ENCODE measurements at regions not wholly inside any gene's neighbourhood (a gene's known extent, or its start where the extent isn't known, plus 50 kb on each side); places are given as distances from the start of the nearest gene placed in this dataset.
"Not testable (repeated sequence)": the region's sequence is repeated elsewhere in the genome, so short reads cannot be mapped to it uniquely, and the experiment has no call there.

DNA sequence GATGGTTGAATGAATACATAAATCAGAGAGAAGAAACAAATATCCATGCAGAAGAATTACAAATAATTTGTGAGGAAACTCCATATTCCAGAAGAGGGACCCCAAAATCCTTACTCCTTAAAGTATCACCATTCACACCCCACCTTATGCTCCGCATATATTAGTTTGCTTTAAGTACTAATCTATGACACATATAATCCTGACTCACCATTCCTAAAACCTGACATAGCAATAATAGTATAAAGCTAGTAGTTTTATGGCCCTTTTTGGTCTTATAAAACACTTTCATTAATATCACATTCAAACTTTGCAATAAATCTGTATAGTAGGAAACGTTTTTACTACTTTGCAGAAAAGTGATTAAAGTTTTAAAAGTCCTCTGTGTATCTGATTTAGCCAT, 719.0 kb upstream of the SLC39A10 start:
- no peak for DNase-seq (ENCODE audit: low spot score)

DNA sequence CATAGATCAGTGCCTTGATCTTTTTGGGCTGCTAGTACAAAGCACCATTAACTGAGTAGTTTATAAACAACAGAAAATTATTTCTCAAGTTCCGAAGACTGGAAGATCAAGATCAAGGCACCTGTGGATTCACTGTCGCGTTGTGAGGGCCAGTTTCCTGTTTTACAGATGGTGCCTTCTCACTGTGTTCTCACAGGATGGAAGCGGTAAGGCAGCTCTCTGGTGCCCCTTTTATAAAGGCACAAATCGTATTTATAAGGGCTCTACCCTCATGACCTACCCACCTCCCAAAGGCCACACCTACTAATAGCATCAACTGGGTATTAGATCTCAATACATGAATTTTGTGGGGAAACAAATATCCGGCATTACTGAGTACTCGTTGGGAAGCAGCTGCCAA, 729.5 kb upstream of the SLC39A10 start:
- DNase-seq (ENCODE audit: low spot score), result no peak

DNA sequence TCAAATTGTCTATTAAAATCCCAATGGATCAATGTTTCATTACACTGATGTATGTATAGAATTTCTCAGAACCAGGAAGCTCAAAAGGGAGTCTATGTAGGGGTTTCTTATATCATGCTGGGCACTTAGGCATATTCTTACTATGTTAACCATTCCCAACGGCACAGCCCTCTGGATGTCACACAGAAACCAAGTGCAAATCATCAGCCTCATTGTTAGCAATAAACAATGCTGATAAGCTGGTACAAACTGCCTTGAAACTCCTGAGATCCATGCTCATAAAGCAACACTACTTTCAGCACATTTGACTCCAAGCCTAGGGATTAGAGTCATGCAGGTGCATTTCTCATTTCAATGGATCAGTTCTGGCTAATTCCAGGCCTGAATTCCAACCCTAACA, 730.2 kb upstream of the SLC39A10 start:
- no peak for DNase-seq (ENCODE audit: low spot score)

DNA sequence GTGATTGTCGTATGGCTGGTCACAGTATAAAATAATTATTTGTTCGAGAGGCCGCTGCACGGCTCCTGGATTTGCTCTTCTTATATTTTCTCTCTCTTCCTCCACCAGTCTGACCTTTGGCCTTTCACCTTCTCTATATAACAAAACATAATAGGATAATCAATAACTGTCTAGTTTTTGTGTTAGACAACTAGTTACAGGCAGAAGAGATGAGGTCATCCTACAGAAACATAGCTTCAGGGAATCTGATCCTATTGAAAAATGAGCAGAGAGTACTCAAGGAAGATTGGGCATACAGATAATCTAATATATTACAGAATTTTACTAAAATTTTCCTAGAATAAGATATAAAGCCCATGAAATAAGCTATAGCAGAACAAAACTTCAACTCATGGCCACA, 731.3 kb upstream of the SLC39A10 start:
- no peak for DNase-seq (ENCODE audit: low spot score)

DNA sequence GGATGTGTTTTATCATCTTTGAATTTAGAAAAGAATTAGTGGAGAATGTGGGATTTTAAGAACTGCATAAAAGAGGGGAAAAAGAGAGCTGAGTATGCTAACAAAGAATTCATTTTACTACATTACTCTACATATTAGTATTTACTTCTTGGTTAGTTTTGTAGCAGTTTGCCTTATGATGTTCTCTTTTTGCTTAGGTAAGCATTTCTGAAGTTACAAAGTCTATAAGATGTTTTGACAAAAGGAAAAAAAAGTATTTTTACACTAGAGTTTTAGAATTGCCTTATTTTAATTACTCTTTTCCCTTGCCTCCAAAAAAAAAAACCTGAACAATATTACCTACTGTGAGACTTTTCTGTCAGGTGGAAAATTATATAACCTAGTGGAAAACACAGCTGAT, 739.5 kb upstream of the SLC39A10 start:
- DNase-seq (ENCODE audit: low spot score), result no peak

DNA sequence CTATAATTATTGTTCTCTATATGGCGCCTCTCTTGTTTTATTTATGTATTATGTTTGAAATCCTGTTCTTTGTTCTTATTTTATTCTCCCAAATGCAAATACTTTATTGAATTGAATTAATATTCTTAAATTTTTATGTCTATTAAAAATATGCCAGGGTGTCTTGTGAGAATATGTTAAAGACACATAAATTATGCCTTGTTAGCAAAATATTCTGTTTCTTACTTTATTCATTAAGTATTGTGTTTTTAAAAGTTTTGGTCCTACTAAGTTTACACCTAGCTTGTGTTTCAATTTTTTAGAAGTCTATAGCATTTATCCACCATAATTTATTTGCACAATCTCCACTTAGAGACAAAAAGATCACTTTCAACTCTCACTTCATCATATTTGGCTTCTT, 741.5 kb upstream of the SLC39A10 start:
- DNase-seq (ENCODE audit: low spot score), result no peak

DNA sequence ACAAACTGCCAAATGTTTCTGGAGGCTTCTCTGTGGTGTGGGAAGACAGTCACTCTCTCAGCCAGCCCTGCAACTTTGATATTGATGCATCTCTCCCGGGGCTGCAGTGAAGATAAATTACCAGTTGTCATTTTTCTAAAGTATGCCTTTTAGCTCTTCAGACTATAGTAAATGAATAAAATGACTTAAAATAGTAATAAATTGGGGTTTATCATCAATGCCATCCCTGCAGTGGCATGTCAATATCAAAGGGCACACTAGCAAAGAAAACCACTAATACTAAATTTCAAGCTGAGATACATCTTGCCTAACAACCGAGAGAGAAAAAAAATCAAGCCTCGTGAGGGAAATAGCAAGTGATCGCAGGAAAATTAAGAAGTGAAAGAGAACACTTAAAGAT, 749.5 kb upstream of the SLC39A10 start:
- no peak for DNase-seq (ENCODE audit: low spot score)

DNA sequence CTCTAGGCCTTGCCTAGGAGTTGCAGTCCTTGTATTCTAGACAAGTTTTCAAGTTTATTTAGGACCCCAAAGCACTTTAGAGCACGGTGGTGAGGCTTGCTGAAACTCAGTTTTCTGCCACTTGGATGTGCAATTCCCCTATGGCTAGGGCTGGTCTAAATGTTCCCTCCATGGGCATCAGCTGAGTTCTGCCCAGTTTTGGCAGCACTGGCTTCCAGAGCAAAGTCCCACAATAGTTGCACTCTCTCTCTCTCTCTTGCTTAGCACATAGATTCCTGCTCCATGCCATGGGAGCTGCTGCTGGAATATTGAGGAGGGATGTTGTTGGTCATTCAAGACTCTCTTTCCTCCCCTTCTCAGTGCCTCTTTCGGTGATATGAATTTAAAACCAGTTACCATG, 760.2 kb upstream of the SLC39A10 start:
- DNase-seq (ENCODE audit: low spot score), result no peak

DNA sequence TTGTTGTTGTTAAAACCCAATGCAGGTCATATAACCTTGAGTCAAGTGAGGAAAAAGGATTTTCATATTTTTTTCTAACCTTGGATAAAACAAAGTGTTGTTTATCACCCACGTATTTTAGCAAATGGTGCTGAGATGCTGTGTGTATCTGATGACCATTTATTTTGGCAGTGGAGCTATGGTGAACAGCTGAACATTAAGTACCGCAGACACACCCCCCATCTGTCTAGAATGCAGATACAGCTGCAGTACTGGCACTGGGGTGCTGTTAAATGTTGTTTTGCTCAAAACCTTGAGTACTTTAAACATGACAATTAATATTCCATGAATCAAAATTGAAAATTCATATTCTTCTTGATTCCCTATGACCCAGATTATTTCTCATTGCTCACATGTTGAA, 773.3 kb upstream of the SLC39A10 start:
- no peak for DNase-seq (ENCODE audit: low spot score)

DNA sequence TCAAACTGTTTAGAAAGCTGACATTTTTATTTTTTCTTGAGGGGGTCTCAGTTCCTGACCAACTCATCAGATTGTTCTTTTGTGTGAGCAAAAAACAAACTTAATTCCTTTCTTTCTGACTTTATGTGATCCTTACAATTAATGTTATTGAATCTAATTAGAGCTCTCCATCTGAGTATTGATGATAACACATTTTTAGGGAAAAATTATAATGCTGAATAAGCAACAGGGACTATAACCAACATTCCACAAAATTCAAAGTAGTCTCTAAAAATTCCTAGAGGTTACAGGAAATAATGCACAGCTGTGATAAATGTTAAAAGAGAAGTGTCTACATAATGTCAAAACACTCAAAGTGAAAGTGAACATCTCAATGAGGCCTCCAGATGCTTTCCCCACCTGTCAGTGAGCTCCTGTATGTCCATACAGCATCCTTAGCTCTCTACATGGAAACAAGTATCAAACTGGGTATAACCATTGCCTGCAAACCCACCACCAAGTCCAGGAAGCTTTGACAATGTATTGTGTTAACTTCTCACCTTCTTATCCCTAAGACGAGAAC, 786.0 kb upstream of the SLC39A10 start:
- DNase-seq (ENCODE audit: low spot score), result no peak

DNA sequence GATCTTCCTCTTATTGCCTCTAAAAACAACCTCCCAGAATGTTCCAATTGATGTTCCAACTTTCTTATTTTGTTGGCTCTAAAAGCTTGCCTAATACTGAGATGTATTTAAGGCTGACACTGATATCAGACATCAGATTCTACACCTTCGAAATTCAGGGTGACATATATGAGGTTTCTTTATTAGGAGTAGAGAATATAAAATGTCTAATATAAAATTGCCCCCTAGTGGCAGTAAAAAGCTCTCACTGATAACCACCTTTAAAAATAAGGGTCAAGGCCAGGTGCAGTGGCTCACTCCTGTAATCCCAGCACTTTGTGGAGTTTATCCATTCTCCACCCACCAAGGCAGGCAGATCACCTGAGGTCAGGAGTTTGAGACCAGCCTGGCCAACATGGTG, 789.7 kb upstream of the SLC39A10 start:
- DNase-seq (ENCODE audit: low spot score), result peak; percentile 58

DNA sequence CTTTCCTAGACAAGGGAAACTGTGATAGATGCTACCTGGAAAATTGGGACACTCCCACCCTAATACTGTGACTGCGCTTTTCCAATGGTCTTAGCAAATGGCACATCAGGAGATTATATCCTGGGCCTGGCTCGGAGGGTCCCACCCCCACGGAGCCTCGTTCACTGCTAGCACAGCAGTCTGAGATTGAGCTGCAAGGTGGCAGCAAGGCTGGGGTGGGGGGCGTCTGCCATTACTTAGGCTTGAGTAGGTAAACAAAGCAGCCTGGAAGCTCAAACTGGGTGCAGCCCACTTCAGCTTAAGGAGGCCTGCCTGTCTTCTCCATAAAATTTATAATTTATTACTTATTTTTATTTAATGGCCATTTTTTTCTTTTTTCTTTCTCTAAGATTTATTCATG, 802.1 kb upstream of the SLC39A10 start:
- DNase-seq (ENCODE audit: low spot score), result no peak

DNA sequence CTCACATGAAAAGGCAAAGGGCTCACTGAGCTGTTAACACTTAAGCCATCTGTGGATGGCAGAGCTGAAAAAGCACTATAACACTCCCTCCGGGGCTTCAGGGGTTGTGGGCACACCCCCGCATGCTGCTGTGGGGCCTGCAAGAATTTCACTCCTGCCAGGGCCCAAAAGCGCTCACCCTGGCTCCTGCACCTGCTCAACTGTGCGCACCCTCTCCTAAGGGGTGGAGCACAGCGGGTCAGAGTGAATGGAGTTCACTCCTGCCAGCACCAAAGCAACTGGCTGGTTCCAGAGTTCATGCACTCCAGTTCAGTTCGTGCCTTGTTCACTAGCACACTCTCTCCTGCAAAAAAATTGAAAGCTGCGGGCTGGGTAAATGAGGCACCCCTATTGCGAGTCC, 814.2 kb upstream of the SLC39A10 start:
- DNase-seq (ENCODE audit: low spot score), result no peak

DNA sequence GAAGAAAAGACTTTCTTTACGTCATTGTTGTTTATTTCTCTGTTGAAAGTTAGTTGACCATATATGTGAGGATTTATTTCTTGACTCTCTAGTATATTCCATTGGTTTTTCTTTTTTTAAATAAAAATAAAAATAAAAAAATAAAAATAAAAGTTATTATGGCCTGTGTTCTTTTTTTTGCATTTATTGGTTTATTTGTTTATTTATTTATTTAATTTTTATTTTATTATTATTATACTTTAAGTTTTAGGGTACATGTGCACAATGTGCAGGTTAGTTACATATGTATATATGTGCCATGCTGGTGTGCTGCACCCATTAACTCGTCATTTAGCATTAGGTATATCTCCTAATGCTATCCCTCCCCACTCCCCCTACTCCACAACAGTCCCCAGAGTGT, 822.7 kb upstream of the SLC39A10 start:
- not testable (repeated sequence) for DNase-seq (ENCODE audit: low spot score)

DNA sequence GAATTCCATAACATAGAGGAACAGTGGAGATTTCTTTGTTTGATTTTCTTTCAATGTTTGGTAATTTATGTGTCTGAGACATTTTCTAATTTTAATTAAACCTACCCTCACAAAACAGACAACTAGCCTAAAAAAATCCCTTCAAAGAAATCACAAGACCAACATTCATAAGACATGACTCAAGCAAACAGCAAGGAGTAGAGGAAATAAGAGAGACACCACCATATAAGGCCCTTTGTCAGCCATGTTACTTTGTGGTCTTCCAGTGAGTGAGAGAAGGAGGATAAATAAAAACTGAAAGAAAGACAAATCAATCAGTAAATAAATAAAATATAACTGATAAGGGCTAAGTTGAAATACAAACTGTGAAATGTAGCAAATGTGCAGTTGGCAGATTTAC, 830.8 kb upstream of the SLC39A10 start:
- no peak for DNase-seq (ENCODE audit: low spot score)

DNA sequence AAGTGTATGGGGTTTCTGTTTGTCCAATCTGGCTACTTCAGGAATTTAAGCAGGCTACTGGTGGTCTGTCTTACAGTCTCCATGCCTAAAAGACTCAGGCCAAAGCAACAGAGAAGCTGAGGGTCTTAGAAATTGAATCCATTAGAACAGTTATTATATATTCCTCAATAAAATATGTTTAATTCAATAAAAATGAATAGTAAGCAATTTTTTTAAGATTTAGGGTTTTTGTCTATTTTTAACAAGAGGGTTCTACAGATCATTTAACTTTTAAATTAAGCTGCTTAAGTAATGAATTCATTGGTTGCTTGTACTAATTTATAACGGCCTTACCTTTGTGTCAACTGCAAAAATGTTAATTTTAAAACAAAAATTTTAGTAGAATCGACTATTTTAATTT, 832.6 kb upstream of the SLC39A10 start:
- DNase-seq (ENCODE audit: low spot score), result no peak

DNA sequence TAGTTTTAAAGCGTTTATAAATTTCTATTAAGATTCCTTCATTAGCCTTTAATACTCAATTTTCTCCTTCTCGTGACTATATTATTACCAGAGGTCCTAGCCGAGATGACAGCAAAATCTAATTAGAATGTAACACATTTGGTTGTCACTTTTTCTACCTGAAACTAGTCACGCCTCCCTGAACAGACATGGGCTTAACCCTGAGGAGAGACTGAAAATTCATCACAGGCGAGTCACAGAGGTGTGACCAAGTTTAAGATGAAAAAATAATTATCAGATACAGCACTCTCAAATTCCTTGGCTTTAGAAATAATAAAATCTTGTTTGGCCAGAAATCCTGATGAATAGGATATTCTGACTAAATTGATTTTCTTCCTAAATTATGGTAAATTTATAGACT, 834.4 kb upstream of the SLC39A10 start:
- peak; percentile 29 for DNase-seq (ENCODE audit: low spot score)

DNA sequence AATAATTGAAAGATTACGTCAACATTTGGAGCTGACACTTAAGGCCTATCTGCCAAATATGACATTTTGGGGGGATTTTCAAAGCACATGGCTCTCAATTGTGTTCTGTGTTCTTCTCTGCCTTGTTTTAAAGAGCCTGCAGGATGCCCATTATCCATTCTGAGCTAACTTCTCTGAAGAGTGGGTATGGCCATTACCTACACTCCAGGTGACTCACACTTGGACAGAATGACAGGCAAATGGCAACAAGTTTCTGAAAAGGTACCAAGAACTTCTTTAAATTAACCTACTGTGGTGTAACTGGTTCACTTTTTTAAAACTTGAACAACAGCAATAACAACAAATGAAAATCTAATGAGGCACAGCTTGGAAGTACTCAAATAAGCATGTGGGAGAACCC, 834.9 kb upstream of the SLC39A10 start:
- no peak for DNase-seq (ENCODE audit: low spot score)

DNA sequence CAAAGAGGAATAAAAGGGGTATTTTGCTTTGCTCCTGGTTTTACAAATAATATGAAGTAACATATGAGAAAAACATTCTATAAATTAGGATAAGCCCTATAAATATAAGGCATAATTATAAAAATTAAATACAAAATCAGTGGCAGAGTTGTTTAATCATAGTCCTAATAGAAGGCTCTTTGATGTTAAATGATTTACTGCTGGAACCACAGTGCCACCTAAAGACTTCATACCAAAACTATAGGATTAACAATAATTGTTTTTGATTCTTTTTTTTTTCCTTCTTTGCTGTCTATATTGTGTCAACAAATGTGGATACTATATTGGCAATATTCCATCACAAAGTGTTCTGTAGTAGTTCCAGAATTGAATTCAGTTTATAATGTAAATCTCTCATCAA, 837.7 kb upstream of the SLC39A10 start:
- DNase-seq (ENCODE audit: low spot score), result peak; percentile 12

DNA sequence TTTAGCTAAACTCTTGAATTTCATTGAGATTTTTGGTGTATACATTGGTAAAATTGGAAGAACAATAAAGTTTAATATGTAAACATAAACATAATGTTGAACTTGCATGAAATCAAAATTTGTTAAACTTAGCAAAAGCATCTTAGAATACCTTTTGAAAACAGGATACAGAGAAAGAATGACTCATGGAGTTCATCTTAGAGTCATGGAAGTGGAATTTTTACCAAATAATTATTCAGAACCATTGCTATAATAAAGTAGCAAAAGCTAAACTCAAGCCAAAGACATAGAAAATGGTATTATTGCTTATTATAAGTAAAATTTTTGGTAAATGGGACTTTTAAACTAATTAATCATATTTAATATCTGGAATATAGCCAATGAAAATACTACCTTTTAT, 841.6 kb upstream of the SLC39A10 start:
- DNase-seq (ENCODE audit: low spot score), result no peak

DNA sequence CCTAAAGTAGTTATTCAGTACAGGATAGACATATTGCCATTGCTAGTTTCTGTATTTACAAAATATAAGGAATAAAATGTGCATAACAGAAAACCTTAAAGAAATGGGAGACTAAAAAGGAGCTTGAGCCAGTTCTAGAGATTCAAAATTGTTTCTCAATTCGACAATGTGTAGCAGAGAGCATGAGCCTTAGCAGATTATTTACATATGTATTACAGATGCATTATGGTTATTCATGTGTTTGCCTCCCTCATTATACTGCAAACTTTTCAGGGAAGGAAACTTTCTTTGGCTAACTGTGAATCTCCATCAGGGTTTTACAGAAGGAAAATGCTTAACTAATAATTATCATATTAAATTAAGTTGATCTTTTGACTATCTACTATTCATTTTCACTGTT, 854.4 kb upstream of the SLC39A10 start:
- DNase-seq (ENCODE audit: low spot score), result no peak

DNA sequence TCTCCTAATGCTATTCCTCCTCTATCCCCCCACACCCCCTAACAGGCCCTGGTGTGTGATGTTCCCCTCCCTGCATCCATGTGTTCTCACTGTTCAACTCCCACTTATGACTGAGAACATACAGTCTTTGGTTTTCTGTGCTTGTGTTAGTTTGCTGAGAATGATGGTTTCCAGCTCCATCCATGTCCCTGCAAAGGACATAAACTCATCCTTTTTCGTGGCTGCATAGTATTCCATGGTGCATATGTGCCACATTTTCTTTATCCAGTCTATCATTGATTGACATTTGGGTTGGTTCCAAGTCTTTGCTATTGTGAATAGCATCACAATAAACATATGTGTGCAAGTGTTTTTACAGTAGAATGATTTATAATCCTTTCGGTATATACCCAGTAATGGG, 870.0 kb upstream of the SLC39A10 start:
- DNase-seq (ENCODE audit: low spot score), result not testable (repeated sequence)

DNA sequence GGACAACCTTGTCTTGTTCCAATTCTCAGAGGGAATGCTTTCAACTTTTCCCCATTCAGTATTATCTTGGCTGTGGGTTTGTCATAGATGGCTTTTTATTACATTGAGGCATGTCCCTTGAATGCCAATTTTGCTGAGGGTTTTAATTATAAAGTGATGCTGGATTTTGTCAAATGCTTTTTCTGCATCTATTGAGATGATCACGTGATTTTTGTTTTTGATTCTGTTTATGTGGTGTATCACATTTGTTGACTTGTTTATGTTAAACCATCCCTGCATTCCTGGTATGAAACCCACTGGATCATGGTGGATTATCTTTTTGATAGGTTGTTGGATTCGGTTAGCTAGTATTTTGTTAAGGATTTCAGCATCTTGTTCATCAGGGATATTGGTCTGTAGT, 885.6 kb upstream of the SLC39A10 start:
- DNase-seq (ENCODE audit: low spot score), result not testable (repeated sequence)

DNA sequence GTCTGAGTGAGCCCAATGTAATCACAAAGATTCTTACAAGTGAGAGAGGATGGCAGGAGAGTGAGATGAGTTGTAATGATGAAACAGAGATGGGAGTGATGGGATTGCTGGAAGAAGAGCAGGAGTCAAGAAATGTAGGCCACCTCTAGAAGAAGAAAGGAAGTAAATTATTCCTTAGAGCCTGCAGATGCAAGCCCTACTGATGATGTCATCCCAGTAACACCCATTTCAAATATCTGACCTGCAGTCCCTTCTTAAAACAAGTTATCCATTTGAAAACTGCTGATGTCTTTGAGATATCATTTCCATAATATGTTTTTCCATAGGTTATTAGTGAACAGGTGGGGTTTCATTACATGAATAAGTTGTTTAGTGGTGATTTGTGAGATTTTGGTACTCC, 888.0 kb upstream of the SLC39A10 start:
- DNase-seq (ENCODE audit: low spot score), result no peak

DNA sequence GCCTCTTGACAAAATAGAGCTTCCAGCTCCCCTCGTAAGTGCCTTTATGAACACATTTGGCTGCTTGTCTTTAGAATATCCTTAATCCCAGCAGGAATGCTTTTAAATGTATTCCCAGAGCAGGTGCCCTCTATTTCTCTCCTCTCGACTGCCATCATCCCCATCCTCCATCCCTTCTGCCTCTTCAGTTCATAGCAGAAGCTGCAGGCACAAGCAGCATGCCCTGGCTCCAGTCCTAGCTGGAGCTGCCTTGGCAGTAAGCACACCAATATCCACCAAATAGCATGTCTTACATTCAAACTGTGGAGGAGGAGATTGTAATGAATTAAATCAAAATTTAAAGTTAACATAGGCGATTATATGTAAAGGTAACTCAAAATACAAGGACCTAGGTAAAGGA, 891.3 kb upstream of the SLC39A10 start:
- DNase-seq (ENCODE audit: low spot score), result no peak

Measured in SW480 (cell line).